SK-N-SH (cell line): ENCODE measurements at regions not wholly inside any gene's neighbourhood (a gene's known extent, or its start where the extent isn't known, plus 50 kb on each side); places are given as distances from the start of the nearest gene placed in this dataset.

Experiments used
- CTCF ChIA-PET: fragments of 300-600, 350-600 bp; formaldehyde crosslinking; extraction: SDS; loops from one replicate; lab custom pipeline; 2021; lab: Yijun Ruan, JAX
- POLR2A ChIA-PET: fragments of 350-600 bp; sonication (Branson Sonifier 250); formaldehyde crosslinking; extraction: SDS; loops from one replicate; lab custom pipeline; 2020; ENCODE audit warnings: antibody characterized with exemption, inconsistent platforms; lab: Yijun Ruan, JAX
- DNase-seq: peaks from one replicate; pipeline ENCODE4 v3.0.0; 2012
- H2AFZ ChIP-seq: fragments of 200-600 bp; sonication (generic); 2 replicates; pipeline ENCODE4 v1.8.1; 2016; ENCODE audit warnings: antibody characterized with exemption, mild to moderate bottlenecking, low read depth
- H3F3A ChIP-seq: fragments of 200-600 bp; sonication (generic); replicated peaks from 2 replicates; pipeline ENCODE3; 2016; ENCODE audit warnings: antibody characterized with exemption, mild to moderate bottlenecking; ENCODE audit not compliant: insufficient read depth
- H3K27ac ChIP-seq, 2 experiments: fragments of 200-500 bp in 1 of 2; fragments of 200-600 bp in 1 of 2; sonication (Bioruptor generic) in 1 of 2; sonication (generic), shearing (Covaris generic) in 1 of 2; 2 replicates each; pipeline versions ENCODE4 v1.5.1 to v1.6.1; 2014 to 2016; ENCODE audit warnings: low read depth in 2 of 2, inconsistent platforms in 1 of 2, low read length in 1 of 2, mild to moderate bottlenecking in 1 of 2, mixed read lengths in 1 of 2
- H3K27me3 ChIP-seq: fragments of 200-600 bp; sonication (generic), shearing (Covaris generic); 2 replicates; pipeline ENCODE4 v1.6.1; 2016; ENCODE audit warnings: mixed run types; ENCODE audit not compliant: insufficient read depth
- H3K36me3 ChIP-seq, 2 experiments: fragments of 200-500 bp in 1 of 2; fragments of 200-600 bp in 1 of 2; sonication (Bioruptor generic) in 1 of 2; sonication (generic) in 1 of 2; replicated peaks in 1 of 2; 2 replicates each; pipeline versions ENCODE3 to v1.5.1; 2014 to 2016; ENCODE audit warnings: low read length in 1 of 2, mild to moderate bottlenecking in 1 of 2; ENCODE audit not compliant: insufficient read depth in 2 of 2, control insufficient read depth in 1 of 2
- H3K4me1 ChIP-seq, 2 experiments: fragments of 200-500 bp in 1 of 2; fragments of 200-600 bp in 1 of 2; sonication (Bioruptor generic) in 1 of 2; sonication (generic), shearing (Covaris generic) in 1 of 2; 2 replicates each; pipeline versions ENCODE4 v1.5.1 to v1.6.1; 2014 to 2016; ENCODE audit warnings: low read depth in 1 of 2, low read length in 1 of 2, mixed run types in 1 of 2; ENCODE audit not compliant: insufficient read depth in 2 of 2, control insufficient read depth in 1 of 2
- H3K4me2 ChIP-seq: fragments of 200-600 bp; sonication (generic), shearing (Covaris generic); 2 replicates; pipeline ENCODE4 v1.6.1; 2017; ENCODE audit warnings: mixed run types
- H3K4me3 ChIP-seq, 2 experiments: fragments of 200-500 bp in 1 of 2; fragments of 200-600 bp in 1 of 2; sonication (Bioruptor generic) in 1 of 2; sonication (generic), shearing (Covaris generic) in 1 of 2; 2 replicates each; pipeline versions ENCODE4 v1.5.1 to v1.8.1; 2014 to 2016; ENCODE audit warnings: low read depth in 2 of 2, inconsistent platforms in 1 of 2, low read length in 1 of 2, mild to moderate bottlenecking in 1 of 2, mixed read lengths in 1 of 2, moderate library complexity in 1 of 2
- H3K79me2 ChIP-seq: fragments of 200-600 bp; sonication (generic); 2 replicates; pipeline ENCODE4 v1.8.1; 2017; ENCODE audit warnings: mild to moderate bottlenecking; ENCODE audit not compliant: insufficient read depth
- H3K9ac ChIP-seq: fragments of 200-600 bp; sonication (generic); 2 replicates; pipeline ENCODE4 v1.6.1; 2017; ENCODE audit warnings: mixed run types
- H3K9me2 ChIP-seq: fragments of 200-600 bp; sonication (generic); 2 replicates; pipeline ENCODE4 v1.6.1; 2017; ENCODE audit warnings: mixed run types
- H3K9me3 ChIP-seq: fragments of 200-600 bp; sonication (generic); 2 replicates; pipeline ENCODE4 v1.6.1; 2017; ENCODE audit warnings: mixed run types, mild to moderate bottlenecking, moderate library complexity
- H4K20me1 ChIP-seq: fragments of 200-600 bp; sonication (generic); 2 replicates; pipeline ENCODE4 v1.6.1; 2017; ENCODE audit warnings: mild to moderate bottlenecking, mixed run types; ENCODE audit not compliant: insufficient read depth
- CTCF ChIP-seq: fragments of 200-600 bp; sonication (generic); IDR thresholded peaks from 2 replicates; pipeline ENCODE4 v1.6.1; 2017; ENCODE audit warnings: antibody characterized with exemption, mild to moderate bottlenecking, moderate library complexity
- EP300 ChIP-seq, 2 experiments: IDR thresholded peaks; 2 replicates each; pipeline versions ENCODE4 v1.4.0 to v1.6.1; 2012; ENCODE audit warnings: borderline replicate concordance in 1 of 2, low read depth in 1 of 2, low read length in 1 of 2
- FOSL2 ChIP-seq: IDR thresholded peaks from 2 replicates; pipeline ENCODE4 v1.4.0; 2012; ENCODE audit warnings: low read depth, mild to moderate bottlenecking, moderate library complexity, borderline replicate concordance
- FOXM1 ChIP-seq: IDR thresholded peaks from 2 replicates; pipeline ENCODE4 v1.4.0; 2012; ENCODE audit warnings: low read depth, mild to moderate bottlenecking
- GATA2 ChIP-seq: sonication (generic); formaldehyde crosslinking; IDR thresholded peaks from 2 replicates; pipeline ENCODE4 v1.5.0; 2020; ENCODE audit warnings: mild to moderate bottlenecking, missing genetic modification reagents
- IRF3 ChIP-seq: fragments of 150-350 bp; IDR thresholded peaks from 2 replicates; pipeline ENCODE4 v1.6.1; 2016; ENCODE audit warnings: mild to moderate bottlenecking, low read depth, low read length
- MXI1 ChIP-seq: IDR thresholded peaks from 2 replicates; pipeline ENCODE4 v1.6.1; 2012; ENCODE audit warnings: mild to moderate bottlenecking, low read depth, low read length, improper control_type of control experiment
- NFIC ChIP-seq: IDR thresholded peaks from 2 replicates; pipeline ENCODE4 v1.4.0; 2012; ENCODE audit warnings: borderline replicate concordance
- NRF1 ChIP-seq: IDR thresholded peaks from 2 replicates; pipeline ENCODE4 v1.6.1; 2012; ENCODE audit warnings: low read depth, mild to moderate bottlenecking, low read length
- POLR2AphosphoS5 ChIP-seq: IDR thresholded peaks from 2 replicates; pipeline ENCODE4 v1.6.1; 2012; ENCODE audit warnings: low read depth, low read length
- REST ChIP-seq: IDR thresholded peaks from 2 replicates; pipeline ENCODE4 v1.6.1; 2012; ENCODE audit warnings: mild to moderate bottlenecking, low read depth, low read length, moderate library complexity
- RFX5 ChIP-seq: IDR thresholded peaks from 2 replicates; pipeline ENCODE4 v1.6.1; 2012; ENCODE audit warnings: mild to moderate bottlenecking, improper control_type of control experiment, low read length
- SMC3 ChIP-seq: IDR thresholded peaks from 2 replicates; pipeline ENCODE4 v1.6.1; 2012; ENCODE audit warnings: low read depth, low read length, improper control_type of control experiment
- TCF12 ChIP-seq: IDR thresholded peaks from 2 replicates; pipeline ENCODE4 v1.4.0; 2012
- TEAD4 ChIP-seq: IDR thresholded peaks from 2 replicates; pipeline ENCODE4 v1.4.0; 2012; ENCODE audit warnings: mild to moderate bottlenecking, borderline replicate concordance; ENCODE audit not compliant: insufficient read depth
- YY1 ChIP-seq: IDR thresholded peaks from 2 replicates; pipeline ENCODE4 v1.4.0; 2012; ENCODE audit warnings: low read depth, mild to moderate bottlenecking
- ZBTB33 ChIP-seq: IDR thresholded peaks from 2 replicates; pipeline ENCODE4 v1.4.0; 2012; ENCODE audit warnings: low read depth, borderline replicate concordance
- WGBS: methylation state at CpG from one replicate; pipeline ENCODE4 v1.1.6; 2017; ENCODE audit warnings: low lambda C conversion rate; 5-methylcytosine and 5-hydroxymethylcytosine counted together
- TF ChIP-seq, protein P1 (sequence below): fragments of 150-350 bp; IDR thresholded peaks from 2 replicates; pipeline ENCODE4 v1.6.1; 2017; ENCODE audit warnings: antibody characterized with exemption, low read length, low read depth, borderline replicate concordance

- H3K27ac ChIP-seq = no peak overlapping the region
- H3K4me3 ChIP-seq = no peak overlapping the region
- no peaks in the 10 kb centered on the region for H3K79me2 ChIP-seq
- ChIA-PET CTCF (no interaction called here), POLR2A (no interaction called here)
- H3K9me2 ChIP-seq = no peaks in the 10 kb centered on the region
- no peaks in the 10 kb centered on the region for H3K9me3 ChIP-seq
- no peaks in the 10 kb centered on the region for H4K20me1 ChIP-seq
- H3K27me3 ChIP-seq = no peaks in the 10 kb centered on the region
- H2AFZ ChIP-seq = no peak overlapping the region
- no peak overlapping the region for H3K9ac ChIP-seq
- no peaks in the 10 kb centered on the region for H3K4me1 ChIP-seq
- DNase-seq = no peak
- no peak for TF ChIP-seq IRF3
- no peak for TF ChIP-seq CTCF
- no peak for TF ChIP-seq GATA2 (CRISPR knock-in tag)
- no peak for TF ChIP-seq RFX5
- TF ChIP-seq, protein P1, sequence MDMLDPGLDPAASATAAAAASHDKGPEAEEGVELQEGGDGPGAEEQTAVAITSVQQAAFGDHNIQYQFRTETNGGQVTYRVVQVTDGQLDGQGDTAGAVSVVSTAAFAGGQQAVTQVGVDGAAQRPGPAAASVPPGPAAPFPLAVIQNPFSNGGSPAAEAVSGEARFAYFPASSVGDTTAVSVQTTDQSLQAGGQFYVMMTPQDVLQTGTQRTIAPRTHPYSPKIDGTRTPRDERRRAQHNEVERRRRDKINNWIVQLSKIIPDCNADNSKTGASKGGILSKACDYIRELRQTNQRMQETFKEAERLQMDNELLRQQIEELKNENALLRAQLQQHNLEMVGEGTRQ = no peak
- TF ChIP-seq SMC3 = no peak
- TF ChIP-seq REST = no peak
- TF ChIP-seq MXI1 = no peak
- H3K36me3 ChIP-seq = no peaks in the 10 kb centered on the region
- no peak overlapping the region for H3K4me2 ChIP-seq
- 56% methylated on average over 4 of the region's 4 CpGs for WGBS
- no peaks in the 10 kb centered on the region for H3F3A ChIP-seq
Observed at GRCh38 chr19:27762933-27763332, 1450.0 kb downstream of the UQCRFS1 start.

GRCh38 chr19:27759896-27760295 is 1453.1 kb downstream of the UQCRFS1 start:
- Histone ChIP-seq H3K9me2 (no peaks in the 10 kb centered on the region), H3K36me3 (no peaks in the 10 kb centered on the region), H3K9ac (no peak overlapping the region), H3K4me3 (no peak overlapping the region), H3K4me2 (no peak overlapping the region), H3F3A (no peaks in the 10 kb centered on the region), H2AFZ (no peak overlapping the region), H3K4me1 (no peaks in the 10 kb centered on the region), H3K27ac (no peak overlapping the region), H3K9me3 (no peaks in the 10 kb centered on the region), H3K27me3 (no peaks in the 10 kb centered on the region), H3K79me2 (no peaks in the 10 kb centered on the region), H4K20me1 (no peaks in the 10 kb centered on the region)
- no peak for DNase-seq
- 84% methylated on average over 5 of the region's 6 CpGs for WGBS
- CTCF ChIA-PET = no interaction called here
- POLR2A ChIA-PET = no interaction called here
- no peak for TF ChIP-seq YY1
- no peak for TF ChIP-seq FOSL2
- no peak for TF ChIP-seq FOXM1
- TF ChIP-seq NRF1 = no peak
- no peak for TF ChIP-seq TEAD4
- TF ChIP-seq ZBTB33 = no peak
- TF ChIP-seq, protein P1 = no peak
- TF ChIP-seq POLR2AphosphoS5 = no peak
- no peak for TF ChIP-seq TCF12
- TF ChIP-seq EP300 (IDR thresholded peaks at IDR 0.05; ENCODE audit: borderline replicate concordance in 1 of 2, low read depth in 1 of 2, low read length in 1 of 2) = no peak
- no peak for TF ChIP-seq NFIC
